Posterior cingulate gyrus (tissue), 11 donors: ENCODE measurements at regions not wholly inside any gene's neighbourhood (a gene's known extent, or its start where the extent isn't known, plus 50 kb on each side); places are given as distances from the start of the nearest gene placed in this dataset.
"Not testable (repeated sequence)": the region's sequence is repeated elsewhere in the genome, so short reads cannot be mapped to it uniquely, and the experiment has no call there.

Experiments used
- DNase-seq, 10 donors: peaks; one replicate each; pipeline versions ENCODE4 v3.0.0 to v3.0.0-alpha.2; 2020 to 2021; ENCODE audit warnings: mixed read lengths in 3 of 10
- intact Hi-C: fragments of 100-400 bp; cut with DNase I; formaldehyde crosslinking; loops from one replicate; pipeline ENCODE4 v1.15.1; 2023

DNA sequence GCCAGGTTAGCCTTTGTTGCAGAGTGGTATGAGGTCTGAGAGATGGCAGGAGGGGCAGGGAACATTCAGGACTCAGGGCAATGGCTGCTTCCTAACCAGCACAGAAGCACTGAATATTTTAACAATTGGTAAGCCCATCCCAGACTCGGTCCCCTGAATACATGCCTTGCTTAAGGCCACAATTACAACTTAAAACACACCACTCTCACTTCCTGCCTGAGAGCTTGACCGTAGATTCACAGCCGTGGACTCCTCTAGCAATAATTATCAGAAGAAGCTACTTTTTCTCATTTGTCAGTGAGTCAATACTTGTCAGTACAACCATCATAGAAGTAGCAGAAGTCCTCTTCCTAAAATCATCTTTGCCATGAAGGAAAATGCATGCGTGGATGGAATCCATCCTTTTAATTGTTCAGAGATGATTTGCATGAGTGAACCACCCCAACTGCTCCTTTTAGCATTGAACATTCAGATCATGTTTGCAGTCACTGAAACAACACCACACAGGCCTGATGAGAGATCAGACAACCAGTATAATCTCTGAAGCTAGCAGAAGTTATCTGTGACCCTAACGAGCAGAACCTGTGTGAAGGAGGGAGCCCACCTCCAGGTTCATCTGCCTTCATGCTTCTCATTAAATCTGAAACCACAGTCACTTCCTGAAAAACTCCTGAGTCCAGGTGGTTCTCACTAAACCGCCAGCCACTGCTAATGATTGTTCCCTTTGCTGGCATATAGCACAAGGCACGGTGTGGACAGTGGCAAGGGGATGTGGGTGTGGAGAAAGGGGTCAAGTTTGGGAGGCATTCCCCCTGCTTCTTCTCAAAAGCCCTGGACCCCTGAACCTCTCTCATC is 333.9 kb upstream of the CNR1 start:
- intact Hi-C loops: loop anchor here (10.0 kb wide), 1 partner anchor 565 kb away; no protein-coding TSS in a partner anchor
- no peak for DNase-seq

DNA sequence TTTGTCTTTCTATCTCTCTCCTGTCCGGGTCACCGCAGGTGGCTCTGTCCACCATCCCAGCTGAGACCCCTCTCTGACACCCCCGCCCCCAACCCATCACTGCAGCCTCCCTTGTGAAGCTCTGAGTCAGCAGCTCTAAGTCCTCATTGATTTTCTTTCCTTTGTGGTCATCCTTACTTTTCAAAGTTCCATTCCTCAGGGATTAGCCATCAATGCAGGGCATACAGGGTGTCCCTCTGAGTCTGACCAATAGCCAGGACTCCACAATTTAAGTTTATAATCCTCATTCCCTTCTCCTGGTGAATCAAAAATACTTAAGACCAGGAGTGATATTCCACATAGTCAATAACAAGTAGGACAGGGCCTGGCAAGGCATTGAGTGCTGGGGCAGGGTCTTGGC is 333.3 kb upstream of the CNR1 start:
- no peak for DNase-seq
- intact Hi-C loops: loop anchor here (10.0 kb wide), 1 partner anchor 565 kb away; no protein-coding TSS in a partner anchor

DNA sequence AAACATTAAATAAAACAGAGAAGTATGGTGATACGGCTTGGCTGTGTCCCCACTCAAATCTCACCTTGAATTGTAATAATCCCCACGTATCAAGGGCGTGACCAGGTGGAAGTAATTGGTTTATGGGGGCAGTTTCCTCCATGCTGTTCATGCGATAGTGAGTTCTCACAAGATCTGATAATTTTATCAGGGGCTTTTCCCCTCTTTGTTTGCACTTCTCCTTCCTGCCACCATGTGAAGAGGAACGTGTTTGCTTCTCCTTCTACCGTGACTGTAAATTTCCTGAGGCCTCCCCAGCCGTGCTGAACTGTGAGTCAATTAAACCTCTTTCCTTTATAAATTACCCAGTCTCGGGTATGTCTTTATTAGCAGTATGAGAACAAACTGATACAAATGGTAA is 331.3 kb upstream of the CNR1 start:
- DNase-seq: not testable (repeated sequence)
- intact Hi-C loops: loop anchor here (10.0 kb wide), 1 partner anchor 563 kb away; no protein-coding TSS in a partner anchor

DNA sequence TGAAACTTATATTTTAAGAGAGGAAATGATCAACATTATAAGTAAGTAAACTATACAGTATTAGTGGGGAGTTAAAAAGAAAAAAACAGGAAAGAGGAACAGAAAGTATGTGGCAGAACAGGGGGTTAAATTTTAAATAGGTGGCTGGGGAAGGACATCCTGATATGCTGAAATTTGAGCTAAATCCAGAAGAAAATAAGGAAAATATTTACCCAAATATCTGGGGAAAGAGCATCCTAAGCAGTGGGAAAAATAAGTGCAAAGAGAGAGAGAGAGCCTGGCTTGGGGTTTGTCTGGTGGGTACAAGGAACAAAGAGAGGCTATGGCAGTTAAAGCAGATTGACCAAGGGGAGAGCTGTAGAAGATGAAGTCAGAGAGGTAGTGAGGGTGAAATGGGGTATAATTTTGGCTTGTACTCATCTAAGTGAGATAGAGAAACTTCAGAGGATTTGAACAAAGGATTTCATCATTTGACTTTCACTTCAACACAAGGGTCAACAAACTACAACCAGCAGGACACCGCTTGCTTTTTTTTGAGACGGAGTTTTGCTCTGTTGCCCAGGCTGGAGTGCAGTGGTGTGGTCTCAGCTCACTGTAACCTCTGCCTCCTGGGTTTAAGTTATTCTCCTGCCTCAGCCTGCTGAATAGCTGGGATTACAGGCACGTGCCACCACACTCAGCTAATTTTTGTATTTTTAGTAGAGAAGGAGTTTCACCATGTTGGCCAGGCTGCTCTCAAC is 328.4 kb upstream of the CNR1 start:
- DNase-seq: no peak
- intact Hi-C loops: loop anchor here (10.0 kb wide), 1 partner anchor 560 kb away; no protein-coding TSS in a partner anchor

DNA sequence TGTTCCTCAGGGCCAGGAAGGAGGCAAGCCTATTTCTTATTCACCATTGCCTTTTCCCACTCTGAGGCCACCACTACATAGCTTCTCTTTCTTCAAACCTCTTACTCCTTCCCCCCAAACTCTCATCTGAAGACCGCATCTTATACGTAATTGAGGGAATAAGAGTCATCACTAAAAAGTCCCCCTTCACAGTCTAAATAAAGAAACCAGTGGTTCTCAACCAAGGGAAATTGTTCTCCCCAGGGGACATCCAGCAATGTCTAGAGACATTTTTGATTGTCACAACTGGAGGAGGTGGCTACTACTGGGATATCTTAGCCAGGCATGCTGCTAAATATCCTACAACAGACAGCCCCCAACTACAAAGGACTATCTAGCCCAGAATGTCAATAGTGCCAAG is 327.6 kb upstream of the CNR1 start:
- no peak for DNase-seq
- intact Hi-C loops: loop anchor here (10.0 kb wide), 1 partner anchor 559 kb away; no protein-coding TSS in a partner anchor

DNA sequence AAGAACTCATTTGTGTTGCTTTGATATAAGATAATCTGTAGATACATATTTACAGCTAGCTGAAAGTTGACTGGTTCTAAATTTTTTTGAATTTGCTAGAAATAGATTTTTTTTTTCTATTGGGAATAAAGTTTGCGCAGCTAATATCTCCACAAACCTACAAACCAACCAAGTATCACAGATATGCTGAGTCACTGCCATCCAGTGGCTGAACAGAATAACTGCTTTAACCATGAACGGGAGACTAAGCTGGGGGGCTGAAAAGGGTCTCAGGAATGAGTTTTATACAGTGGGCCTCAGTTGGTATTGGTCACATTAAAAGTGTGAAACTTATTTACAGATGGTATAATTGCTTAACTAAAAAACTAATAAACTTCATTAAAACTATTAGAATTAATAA is 326.7 kb upstream of the CNR1 start:
- intact Hi-C loops: loop anchor here (10.0 kb wide), 1 partner anchor 558 kb away; no protein-coding TSS in a partner anchor

DNA sequence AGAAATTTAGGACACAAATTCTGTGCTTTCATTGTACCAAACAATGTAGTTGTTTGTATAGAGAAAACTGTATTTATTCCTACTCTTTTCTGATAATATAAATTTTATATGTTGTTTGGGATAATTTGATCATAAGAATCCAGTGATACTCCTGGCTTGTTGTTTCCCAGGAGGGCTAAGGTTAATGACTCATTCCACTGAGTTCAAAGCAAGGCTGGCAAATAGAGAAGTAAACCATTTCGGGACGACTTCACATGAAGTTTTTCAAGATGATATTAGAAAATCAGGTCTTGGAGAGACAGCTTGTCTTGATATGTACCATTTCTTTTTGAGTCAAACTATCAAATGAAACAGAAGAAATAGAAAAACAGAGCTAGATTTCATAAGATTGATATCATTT is 326.1 kb upstream of the CNR1 start:
- intact Hi-C loops: loop anchor here (10.0 kb wide), 1 partner anchor 557 kb away; no protein-coding TSS in a partner anchor
- no peak for DNase-seq

More for the DNA sequence above, 326.7 kb upstream of the CNR1 start:
- no peak for DNase-seq

DNA sequence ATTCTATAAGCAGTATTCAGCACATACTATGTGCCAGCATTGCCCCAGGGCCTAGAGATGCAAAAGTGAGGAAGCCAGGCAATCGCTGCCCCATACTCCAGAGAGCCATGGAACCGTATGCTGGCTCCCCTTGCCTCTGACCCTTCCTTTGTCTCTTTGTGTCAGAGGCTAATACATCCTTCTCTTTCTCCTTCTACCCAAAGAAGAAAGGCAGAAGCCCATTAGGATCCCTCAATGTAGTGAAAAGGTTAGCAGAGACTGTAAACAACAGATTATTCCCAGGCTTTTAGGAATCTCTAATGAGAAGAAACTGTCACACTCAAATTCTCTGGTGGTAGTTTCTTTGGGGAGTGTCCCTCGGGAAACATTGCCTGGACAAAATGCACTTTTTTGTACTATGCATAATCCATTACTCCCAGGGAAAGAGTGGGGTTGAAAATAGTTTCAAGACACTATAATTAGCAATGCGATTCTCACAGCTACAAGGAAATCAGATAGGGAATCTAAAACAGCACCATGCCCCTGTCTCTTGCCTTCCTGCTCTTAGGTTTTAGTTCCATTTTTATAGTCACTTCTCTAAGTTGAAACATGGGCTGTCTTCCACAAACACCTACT is 325.2 kb upstream of the CNR1 start:
- no peak for DNase-seq
- intact Hi-C loops: loop anchor here (10.0 kb wide), 1 partner anchor 557 kb away; no protein-coding TSS in a partner anchor

DNA sequence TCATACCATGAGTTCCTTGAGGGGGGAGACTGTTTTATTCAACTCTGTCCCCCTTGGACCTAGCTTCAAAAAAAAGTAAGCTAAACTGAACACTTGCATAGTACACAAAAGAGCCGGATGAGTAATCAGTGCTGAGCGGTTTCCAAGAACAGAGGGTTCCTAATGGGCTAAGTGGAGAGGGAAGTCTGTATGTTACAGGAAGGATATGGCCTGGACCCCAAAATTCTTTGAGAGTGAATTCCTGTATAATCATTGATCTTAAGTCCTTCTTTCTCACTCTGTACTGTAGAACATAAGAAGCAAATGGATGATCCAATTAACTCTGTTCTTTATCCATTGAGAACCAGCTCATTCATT is 324.7 kb upstream of the CNR1 start:
- intact Hi-C loops: loop anchor here (10.0 kb wide), 1 partner anchor 556 kb away; no protein-coding TSS in a partner anchor
- no peak for DNase-seq

DNA sequence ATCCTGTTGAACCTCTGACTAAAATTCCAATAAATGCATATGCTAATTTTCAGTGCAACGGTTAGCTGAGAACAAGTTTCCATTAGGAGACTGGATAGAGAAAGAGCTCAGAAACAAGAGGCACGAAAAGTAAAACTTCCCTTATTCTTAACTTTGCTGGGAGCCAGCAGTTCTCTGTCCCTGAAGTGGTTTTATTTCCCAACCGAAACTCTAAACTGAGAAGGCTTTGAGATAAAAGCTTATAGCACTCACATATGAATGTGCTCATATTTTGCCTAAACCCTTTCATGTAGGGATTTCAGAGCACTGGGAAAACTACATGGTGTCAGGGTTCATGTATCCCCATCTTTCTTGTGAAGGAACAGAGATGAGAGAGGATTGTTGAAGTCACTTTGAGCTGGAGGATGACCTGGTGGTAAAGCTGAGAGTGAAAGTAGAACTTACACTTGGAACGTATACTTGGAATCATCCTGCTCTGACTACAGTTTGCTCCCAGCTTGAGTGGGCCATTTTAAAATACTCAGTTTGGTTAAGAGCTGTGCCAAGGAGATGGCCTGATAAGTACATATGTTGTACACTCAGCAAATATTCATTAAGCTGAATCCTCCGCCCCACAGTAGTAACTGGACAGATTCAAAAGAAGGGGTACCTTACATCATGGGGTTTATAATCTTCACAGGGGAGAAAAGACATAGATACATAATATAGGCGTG is 324.2 kb upstream of the CNR1 start:
- no peak for DNase-seq
- intact Hi-C loops: loop anchor here (10.0 kb wide), 1 partner anchor 556 kb away; no protein-coding TSS in a partner anchor

DNA sequence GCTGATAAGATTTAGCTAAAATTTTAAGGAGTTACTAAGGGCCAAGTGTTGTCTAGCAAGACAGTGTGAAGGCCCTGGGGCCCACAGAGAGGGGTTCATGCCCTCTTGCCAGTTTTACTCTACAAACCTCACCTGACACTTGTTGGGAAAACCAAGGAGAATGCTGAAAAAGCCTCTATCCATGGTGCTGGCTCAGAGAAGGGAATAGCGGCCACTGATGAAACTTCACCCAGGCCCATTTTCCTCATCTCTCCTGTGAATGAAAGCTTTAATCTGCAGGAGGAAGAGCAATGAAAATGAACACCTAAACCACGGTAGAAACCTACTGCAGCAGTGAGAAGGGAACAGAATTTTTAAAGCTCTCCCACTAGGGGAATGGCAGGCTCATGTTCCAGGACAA is 317.3 kb upstream of the CNR1 start:
- intact Hi-C loops: no loop called here
- no peak for DNase-seq

DNA sequence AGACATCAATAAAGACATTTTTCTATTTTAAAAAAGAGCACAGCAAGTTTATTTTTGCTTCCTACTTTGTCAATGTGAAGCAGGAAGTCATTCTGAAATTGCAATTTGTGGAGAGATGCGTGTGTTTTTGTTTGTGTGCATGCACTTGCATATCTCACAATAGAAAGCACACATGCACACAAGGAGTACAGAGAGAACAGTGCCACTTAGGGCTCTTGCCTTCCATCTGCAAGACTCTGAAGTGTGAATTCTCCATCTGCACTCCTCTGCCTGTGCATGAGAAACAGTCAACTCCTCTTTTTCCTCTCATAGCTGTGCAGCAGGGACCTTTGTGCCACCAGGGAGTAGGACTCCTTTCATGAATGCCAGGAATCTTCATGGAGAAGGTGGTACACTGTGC is 316.3 kb upstream of the CNR1 start:
- no peak for DNase-seq
- intact Hi-C loops: no loop called here

DNA sequence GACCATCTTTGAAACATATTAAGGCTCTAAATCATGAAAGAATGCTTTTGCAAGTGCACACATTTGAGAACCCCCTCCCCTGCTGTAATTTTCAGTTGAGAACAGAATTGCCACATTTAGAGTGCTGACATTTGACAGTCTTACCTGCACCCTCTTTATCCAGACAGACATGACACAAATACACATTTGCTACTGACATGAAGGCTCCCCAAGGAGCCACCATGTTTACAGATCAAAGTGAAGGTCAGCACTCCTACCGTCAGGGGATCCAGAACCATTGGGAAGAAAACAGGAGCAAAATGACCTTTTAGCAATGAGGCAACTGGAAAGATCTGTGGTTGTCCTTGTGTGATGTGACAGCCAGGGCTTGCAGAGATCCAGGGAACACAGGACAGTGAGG is 315.4 kb upstream of the CNR1 start:
- DNase-seq: no peak
- intact Hi-C loops: no loop called here

DNA sequence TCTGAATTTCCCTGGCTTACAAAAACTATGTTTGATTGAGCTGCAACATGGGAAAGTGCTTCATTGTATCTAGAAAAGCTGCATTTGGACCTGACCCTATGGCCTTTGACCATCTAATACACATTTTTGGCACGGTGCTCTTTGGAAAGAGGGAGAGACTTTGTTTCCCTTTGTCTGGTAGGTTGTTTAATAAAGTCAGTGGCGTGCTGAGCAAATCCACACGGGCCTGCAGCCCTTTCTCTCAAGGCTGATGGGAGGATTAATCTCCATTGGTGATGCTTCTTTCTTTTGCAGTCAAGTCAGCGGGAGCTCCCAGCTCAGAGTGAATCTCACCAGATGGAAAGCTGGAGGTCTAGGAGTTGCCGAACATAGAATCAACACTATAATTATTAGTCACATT is 314.7 kb upstream of the CNR1 start:
- DNase-seq: no peak
- intact Hi-C loops: no loop called here

DNA sequence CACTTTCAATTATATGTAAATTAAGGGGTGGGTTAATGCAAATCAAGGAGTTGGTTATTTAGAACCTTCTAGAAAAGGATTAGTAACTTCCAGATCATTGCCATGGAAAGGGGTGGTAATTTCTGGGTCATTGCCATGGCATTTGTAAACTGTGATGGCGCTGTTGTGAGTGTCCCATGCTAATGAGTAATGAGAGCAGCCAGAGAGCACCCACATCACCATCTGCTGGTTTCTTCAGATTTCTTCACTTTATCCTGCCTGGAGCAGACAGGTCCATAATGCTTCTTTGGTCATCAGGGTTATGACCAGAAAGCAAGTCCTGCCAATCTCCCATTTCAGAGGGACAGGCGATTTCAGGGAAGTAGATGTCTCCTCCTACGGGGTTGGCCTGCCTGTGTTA is 311.3 kb upstream of the CNR1 start:
- DNase-seq: no peak
- intact Hi-C loops: no loop called here

DNA sequence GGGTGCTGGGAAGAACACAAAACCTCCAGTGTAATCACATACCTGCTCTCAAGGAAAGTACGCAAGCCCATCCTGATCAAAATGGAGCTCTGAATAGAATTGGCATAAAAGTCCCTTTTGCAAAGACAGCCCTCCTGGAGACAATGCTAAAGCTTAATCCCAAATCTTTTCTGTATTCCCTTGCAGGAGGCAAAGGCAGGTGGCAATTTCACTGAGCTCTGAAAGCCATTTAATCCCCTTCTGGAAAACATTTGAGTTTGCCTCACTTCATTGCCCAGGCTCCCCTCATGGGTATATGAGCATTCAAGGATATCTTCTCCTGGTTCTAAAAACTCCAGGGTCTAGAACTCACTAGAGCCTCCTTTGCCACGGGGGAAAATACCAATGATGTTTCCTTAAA is 310.2 kb upstream of the CNR1 start:
- intact Hi-C loops: no loop called here
- no peak for DNase-seq

DNA sequence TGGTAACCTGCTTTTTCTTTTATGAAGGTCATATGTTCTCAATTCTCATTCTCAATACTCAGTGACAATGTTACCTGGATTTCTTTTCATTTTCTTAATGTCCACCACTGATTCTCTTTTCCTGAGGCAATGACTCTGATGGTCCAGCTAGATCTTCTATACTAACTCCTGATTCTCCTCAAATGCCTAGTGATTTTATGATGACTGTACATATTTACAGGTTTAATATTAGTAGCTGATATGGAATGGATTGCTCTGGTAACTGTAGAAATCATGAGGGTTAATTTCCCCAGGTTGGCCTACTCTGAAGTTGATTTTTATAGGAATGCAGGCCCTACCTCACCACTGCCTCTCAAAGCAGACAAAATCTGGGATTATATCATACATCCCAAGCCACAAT is 308.6 kb upstream of the CNR1 start:
- intact Hi-C loops: no loop called here
- no peak for DNase-seq

DNA sequence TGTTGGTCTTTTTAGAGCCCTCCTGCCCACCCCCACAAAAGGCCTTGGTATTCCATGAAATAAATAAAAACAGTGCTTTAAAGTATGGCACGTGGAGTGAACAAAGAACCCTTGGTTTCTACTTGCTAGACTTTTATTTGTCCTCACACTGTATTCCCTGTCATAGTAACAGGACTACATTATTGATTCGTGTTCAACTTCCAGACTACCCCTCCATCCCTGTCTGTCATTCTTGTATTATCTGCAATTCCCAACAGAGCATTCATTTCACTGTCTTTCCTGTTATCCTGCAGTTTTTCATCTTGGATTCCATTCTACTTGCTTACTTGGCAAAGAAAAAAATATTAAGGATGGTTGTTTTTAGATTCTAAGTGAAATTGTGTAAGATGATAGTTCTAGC is 307.4 kb upstream of the CNR1 start:
- intact Hi-C loops: no loop called here
- no peak for DNase-seq

DNA sequence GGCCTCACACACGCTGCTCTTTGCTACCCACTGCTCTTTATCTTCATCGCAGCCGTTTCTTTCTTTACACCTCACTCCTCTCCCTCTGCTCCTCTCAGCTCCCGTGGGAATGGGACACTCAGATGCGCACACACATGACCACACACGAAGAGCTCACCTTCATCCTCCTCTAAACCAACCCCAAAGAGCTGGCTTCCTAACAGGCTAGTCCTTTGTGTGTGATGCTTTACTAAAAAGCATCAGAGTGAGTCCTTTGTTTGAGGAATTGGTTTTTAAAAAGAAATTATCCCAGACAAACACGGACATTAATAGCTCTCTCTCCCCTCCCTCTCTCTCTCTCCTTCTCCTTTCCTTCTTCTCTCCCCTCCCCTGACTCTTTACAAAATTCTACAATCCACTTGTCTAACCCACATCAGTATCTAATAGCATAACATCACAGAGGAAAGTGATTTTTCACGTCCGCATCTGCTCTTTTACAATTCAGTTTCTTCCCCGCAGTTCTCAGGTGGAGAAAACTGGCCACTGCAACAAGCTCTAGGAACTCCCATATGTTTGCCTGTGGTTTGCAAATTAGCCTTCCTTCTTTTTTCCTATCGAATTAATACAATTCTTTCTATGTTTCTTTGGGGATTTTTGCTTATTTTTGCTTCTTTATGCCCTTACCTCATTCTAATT is 306.8 kb upstream of the CNR1 start:
- intact Hi-C loops: no loop called here
- DNase-seq: no peak

DNA sequence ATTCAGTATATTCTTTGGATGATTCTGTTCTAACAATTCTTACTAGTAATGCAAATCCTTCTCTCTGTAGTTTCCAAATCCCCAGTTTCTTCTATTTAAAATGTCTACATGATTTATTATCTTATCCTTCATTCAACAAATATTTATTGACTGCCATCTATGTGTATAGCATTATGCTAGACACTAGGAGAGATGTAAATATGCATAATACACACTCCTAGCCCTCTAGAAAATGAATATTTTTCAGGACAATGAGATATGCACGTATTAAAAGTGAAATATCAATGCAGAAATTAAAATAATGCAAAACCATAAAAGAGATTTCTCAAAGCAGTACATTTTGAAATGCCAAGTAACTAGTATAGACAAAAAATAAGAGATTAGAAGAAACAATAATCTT is 293.5 kb upstream of the CNR1 start:
- intact Hi-C loops: no loop called here

More for the DNA sequence above, 293.5 kb upstream of the CNR1 start:
- no peak for DNase-seq
